SH-SY5Y (cell line): ENCODE measurements at regions not wholly inside any gene's neighbourhood (a gene's known extent, or its start where the extent isn't known, plus 50 kb on each side); places are given as distances from the start of the nearest gene placed in this dataset.

Experiments used
- GATA2 ChIP-seq: IDR thresholded peaks from 2 replicates; pipeline ENCODE4 v1.6.1; 2011; ENCODE audit warnings: mild to moderate bottlenecking, low read depth, low read length
- GATA3 ChIP-seq: IDR thresholded peaks from 2 replicates; pipeline ENCODE4 v1.6.1; 2011; ENCODE audit warnings: low read depth, mild to moderate bottlenecking, low read length, moderate library complexity

GRCh38 chr16:62701426-62701825 lies 665.2 kb upstream of the CDH8 start:
- TF ChIP-seq GATA3 = no peak
- no peak for TF ChIP-seq GATA2

GRCh38 chr16:62700426-62701294 lies 664.4 kb upstream of the CDH8 start:
- no peak for TF ChIP-seq GATA2
- no peak for TF ChIP-seq GATA3

GRCh38 chr16:62692685-62693084 lies 656.4 kb upstream of the CDH8 start:
- no peak for TF ChIP-seq GATA2
- TF ChIP-seq GATA3 = no peak

- TF ChIP-seq GATA2 (no peak), GATA3 (no peak)
Measured at GRCh38 chr16:62681819-62682218, 645.6 kb upstream of the CDH8 start.

- TF ChIP-seq GATA2 = no peak
- no peak for TF ChIP-seq GATA3
Measured at GRCh38 chr16:62678796-62679195, 642.6 kb upstream of the CDH8 start.

- TF ChIP-seq GATA3 (no peak), GATA2 (no peak)
Measured at GRCh38 chr16:62676306-62676705, 640.1 kb upstream of the CDH8 start.

GRCh38 chr16:62665269-62665668 lies 629.0 kb upstream of the CDH8 start:
- TF ChIP-seq GATA2 (no peak), GATA3 (no peak)

GRCh38 chr16:62664566-62664965 lies 628.3 kb upstream of the CDH8 start:
- TF ChIP-seq GATA3 = no peak
- no peak for TF ChIP-seq GATA2

- no peak for TF ChIP-seq GATA2
- no peak for TF ChIP-seq GATA3
Measured at GRCh38 chr16:62661435-62661834, 625.2 kb upstream of the CDH8 start.

- TF ChIP-seq GATA2 (no peak), GATA3 (no peak)
Measured at GRCh38 chr16:62657116-62657515, 620.9 kb upstream of the CDH8 start.

GRCh38 chr16:62652441-62653120 lies 616.3 kb upstream of the CDH8 start:
- TF ChIP-seq GATA2 = no peak
- TF ChIP-seq GATA3 = no peak

- no peak for TF ChIP-seq GATA3
- no peak for TF ChIP-seq GATA2
Measured at GRCh38 chr16:62648256-62648655, 612.0 kb upstream of the CDH8 start.

GRCh38 chr16:62644030-62644812 lies 608.0 kb upstream of the CDH8 start:
- TF ChIP-seq GATA3 (no peak), GATA2 (no peak)

- TF ChIP-seq GATA2 (no peak), GATA3 (no peak)
Measured at GRCh38 chr16:62642677-62643076, 606.4 kb upstream of the CDH8 start.
